GM21360 (cell line): ENCODE measurements at regions not wholly inside any gene's neighbourhood (a gene's known extent, or its start where the extent isn't known, plus 50 kb on each side); places are given as distances from the start of the nearest gene placed in this dataset.
"Not testable (repeated sequence)": the region's sequence is repeated elsewhere in the genome, so short reads cannot be mapped to it uniquely, and the experiment has no call there.

Experiments
- ATAC-seq: cut with Tn5 transposase; IDR thresholded peaks from one replicate; pipeline ENCODE4 v1.9.1; 2021; ENCODE audit warnings: mild to moderate bottlenecking, moderate library complexity; ENCODE audit not compliant: unreplicated experiment

DNA sequence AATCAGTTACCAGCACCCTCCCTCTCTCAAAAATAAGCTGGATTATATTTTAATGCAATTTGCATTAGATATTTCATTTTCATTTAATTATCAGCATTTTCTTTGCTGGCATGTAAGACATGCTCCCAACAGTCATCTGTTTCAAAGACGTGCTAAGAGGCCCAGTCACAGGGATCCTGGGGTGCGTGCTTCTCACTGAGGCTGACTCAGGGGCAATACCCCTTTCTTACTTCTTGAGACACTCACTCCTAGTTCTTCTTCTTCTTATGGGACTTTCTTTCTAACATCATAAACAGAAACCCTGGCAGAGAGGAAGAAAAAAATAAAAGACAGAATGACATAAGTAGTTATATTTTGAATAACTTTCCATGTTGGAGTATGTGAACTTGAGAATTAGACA is 372.1 kb upstream of the MEX3C start:
- ATAC-seq: no peak

DNA sequence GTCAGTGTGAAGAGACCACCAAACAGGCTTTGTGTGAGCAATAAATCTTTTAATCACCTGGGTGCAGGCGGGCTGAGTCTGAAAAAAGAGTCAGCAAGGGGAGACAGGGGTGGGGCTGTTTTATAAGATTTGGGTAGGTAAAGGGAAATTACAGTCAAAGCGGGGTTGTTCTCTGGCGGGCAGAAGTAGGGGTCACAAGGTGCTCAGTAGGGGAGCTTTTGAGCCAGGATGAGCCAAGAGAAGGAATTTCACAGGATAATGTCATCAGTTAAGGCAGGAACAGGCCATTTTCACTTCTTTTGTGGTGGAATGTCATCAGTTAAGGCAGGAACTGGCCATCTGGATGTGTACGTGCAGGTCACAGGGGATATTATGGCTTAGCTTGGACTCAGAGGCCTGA is 372.6 kb upstream of the MEX3C start:
- ATAC-seq: not testable (repeated sequence)

DNA sequence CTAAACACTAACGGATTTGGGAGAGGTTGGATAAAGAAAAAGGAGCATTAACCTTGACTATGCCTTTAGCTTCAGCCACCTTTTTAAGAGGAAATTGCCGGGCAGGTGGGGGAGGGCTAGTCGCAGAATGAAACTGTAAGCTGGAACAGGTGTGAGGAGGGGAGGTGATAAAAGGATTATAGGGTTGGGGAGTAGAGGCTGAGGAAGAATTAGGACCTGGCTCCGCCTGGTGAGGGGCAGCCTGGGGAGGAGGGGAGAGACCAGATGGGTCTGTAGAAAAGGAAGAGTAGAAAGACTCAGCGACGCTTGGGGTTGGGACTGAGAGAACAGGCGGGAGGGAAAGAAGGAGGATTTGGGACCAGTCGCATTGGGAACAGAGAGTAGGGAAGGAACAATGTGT is 376.4 kb upstream of the MEX3C start:
- ATAC-seq: not testable (repeated sequence)

GRCh38 chr18:51575171-51575570 is 377.7 kb upstream of the MEX3C start:
- ATAC-seq: no peak

- ATAC-seq: no peak
These were observed 381.0 kb upstream of the MEX3C start for GRCh38 chr18:51578406-51578980.

DNA sequence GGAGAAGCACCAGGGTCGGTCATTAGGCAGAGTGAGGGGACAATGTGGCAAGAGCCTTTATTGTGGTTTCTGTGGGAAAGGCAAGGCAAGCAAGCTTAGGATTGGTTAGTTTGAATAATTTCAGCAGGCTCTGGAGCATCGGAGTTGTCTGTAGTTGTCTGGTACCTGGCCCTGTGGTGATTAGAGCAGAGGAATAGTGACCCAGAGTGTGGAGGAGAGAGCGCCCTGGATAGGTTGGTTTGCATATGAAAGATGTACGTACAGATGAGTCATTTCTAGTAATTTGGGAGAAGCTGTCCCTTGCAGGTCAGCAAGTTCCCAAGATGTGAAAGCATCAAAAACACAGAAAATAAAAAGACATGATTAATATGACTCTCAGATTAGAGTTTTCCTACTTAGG is 383.1 kb upstream of the MEX3C start:
- no peak for ATAC-seq

- no peak for ATAC-seq
These were observed 385.1 kb upstream of the MEX3C start for GRCh38 chr18:51582551-51582950.

- ATAC-seq: no peak
These were observed 391.1 kb upstream of the MEX3C start for GRCh38 chr18:51588616-51589015.

GRCh38 chr18:51593931-51594330 is 396.4 kb upstream of the MEX3C start:
- no peak for ATAC-seq

- no peak for ATAC-seq
These were observed 405.6 kb upstream of the MEX3C start for GRCh38 chr18:51603111-51603510.

GRCh38 chr18:51603551-51603950 is 406.1 kb upstream of the MEX3C start:
- ATAC-seq: no peak

DNA sequence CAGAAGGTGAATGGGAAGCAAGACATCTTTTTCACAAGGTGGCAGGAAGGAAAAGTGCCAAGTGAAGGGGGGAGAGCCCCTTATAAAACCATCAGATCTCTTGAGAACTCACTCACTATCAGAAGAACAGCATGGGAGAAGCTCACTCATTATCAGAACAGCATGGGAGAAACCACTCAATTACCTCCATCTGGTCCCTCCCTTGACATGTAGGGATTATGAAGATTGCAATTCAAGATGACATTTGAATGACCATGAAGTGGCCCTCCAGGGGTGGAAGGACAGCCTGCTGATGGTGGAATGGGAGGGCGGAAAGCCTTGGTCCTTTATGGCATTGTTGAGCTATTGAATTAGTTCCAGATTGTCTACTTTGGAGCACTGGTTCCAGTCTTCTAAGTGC is 413.0 kb upstream of the MEX3C start:
- ATAC-seq: no peak

DNA sequence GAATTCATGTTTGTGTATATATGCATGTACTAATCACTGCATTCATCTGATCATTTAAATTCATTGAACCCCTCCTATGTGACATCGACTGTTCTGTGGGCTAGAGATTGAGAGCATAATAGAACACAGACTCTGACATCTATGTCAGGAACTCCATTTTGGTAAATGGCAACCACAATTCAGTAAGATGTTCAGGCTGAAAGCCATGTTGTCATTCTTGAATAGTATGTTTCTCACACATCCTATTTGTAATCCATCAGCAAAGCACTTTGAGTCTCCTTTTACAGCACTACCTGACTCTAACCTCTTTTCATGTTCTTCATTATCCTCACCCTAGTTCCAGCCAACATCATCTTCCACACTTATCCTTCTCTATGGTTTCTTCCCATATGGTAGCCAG is 413.8 kb upstream of the MEX3C start:
- no peak for ATAC-seq

- no peak for ATAC-seq
These were observed 416.6 kb upstream of the MEX3C start for GRCh38 chr18:51614033-51614432.

GRCh38 chr18:51614967-51615571 is 417.6 kb upstream of the MEX3C start:
- no peak for ATAC-seq

DNA sequence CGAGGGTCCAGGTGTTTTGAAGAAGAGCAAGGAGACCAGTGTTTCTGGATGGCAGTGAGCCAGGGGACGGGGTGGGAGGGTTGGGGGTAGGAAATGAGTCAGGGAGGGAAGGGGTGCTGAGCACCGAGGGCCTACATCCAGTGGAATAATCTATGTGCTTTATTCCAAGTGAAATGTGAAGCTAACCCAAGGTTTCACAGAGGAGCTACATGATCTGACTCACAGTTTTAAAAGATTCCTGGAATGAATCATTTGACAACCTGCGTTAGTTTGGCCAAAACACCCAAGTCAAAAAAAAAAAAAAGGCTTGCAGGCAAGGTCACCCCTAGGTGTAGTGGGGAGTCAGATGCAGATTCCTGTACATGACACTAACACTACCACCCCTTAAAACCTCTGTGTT is 419.7 kb upstream of the MEX3C start:
- no peak for ATAC-seq

GRCh38 chr18:51617572-51618260 is 420.2 kb upstream of the MEX3C start:
- no peak for ATAC-seq

DNA sequence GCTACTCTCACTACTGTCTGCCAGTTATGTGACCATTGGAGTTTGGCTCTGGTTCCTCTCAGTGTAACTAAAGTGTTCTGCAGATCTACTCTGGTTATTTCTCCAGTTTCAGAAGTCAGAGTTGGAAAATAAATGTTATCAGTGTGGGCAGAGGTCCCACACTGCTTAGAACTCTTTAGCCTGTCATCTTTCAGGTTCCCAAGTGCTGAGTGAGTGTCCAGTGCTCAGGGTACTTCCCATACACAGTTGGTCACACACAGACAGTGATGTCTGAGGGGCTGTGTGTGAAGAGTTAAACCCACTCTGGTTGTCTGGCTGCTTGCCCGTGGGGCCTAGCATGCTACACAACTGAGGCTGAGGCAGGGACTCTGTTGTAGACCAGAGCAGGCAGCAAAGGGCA is 421.8 kb upstream of the MEX3C start:
- no peak for ATAC-seq

- ATAC-seq: peak; percentile 64
These were observed 423.8 kb upstream of the MEX3C start for GRCh38 chr18:51621113-51621863.

- ATAC-seq: no peak
These were observed 424.3 kb upstream of the MEX3C start for GRCh38 chr18:51621864-51622160.

- ATAC-seq: no peak
These were observed 425.2 kb upstream of the MEX3C start for GRCh38 chr18:51622702-51623101.

DNA sequence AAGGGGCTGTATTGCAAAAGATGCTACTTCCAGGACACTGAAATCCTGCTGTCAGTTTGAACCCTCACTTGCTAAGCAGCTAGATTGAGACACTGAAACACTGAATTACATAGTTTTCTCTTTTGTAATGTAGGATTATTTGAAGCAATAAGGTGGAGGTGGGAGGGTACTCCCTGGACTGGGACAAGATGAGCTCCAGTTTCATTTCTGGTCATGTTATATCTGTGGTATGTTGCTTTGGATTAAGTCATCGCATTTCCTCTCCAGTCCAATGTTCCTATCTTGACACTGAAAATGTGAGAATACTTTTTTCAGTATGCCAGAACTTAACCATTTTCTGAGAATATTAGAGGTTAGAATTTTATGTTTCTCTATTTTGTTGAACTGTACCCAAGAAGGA is 426.2 kb upstream of the MEX3C start:
- ATAC-seq: no peak
